ENCODE measurements at regions not wholly inside any gene's neighbourhood (a gene's known extent, or its start where the extent isn't known, plus 50 kb on each side); places are given as distances from the start of the nearest gene placed in this dataset.

GRCh38 chr2:194721227-194721626, 935.8 kb upstream of the SLC39A10 start:
- intact Hi-C loops (cut with DNase I), result no loop called here
- no peaks in the 10 kb centered on the region for H3K4me1 ChIP-seq (ENCODE audit: control insufficient read depth in 2 of 3, insufficient read depth in 2 of 3, low read depth in 1 of 3, low read length in 3 of 3)
- H3K27ac ChIP-seq (ENCODE audit: low read depth in 2 of 2, low read length in 2 of 2), result no peak overlapping the region
- FAIRE-seq, result no peak
- H3K36me3 ChIP-seq (ENCODE audit: control insufficient read depth in 2 of 3, insufficient read depth in 3 of 3, low read length in 3 of 3), result no peaks in the 10 kb centered on the region
- no peak for TF ChIP-seq CTCF (IDR thresholded peaks at IDR 0.05; ENCODE audit: borderline replicate concordance, extremely low read depth, insufficient read depth)
- H3K9me3 ChIP-seq (ENCODE audit: control insufficient read depth in 2 of 3, insufficient read depth in 1 of 3, low read length in 3 of 3), result no peaks in the 10 kb centered on the region
- DNase-seq, result no peak
- H3K9ac ChIP-seq (ENCODE audit: low read length in 3 of 3), result no peak overlapping the region
- H3K4me3 ChIP-seq (ENCODE audit: low read length in 3 of 3), result no peak overlapping the region
- no peaks in the 10 kb centered on the region for H3K27me3 ChIP-seq (ENCODE audit: control insufficient read depth, insufficient read depth, low read length)

- Histone ChIP-seq H3K9ac (ENCODE audit: low read length in 3 of 3) (no peak overlapping the region), H3K36me3 (ENCODE audit: control insufficient read depth in 2 of 3, insufficient read depth in 3 of 3, low read length in 3 of 3) (no peaks in the 10 kb centered on the region), H3K4me3 (ENCODE audit: low read length in 3 of 3) (no peak overlapping the region), H3K4me1 (ENCODE audit: control insufficient read depth in 2 of 3, insufficient read depth in 2 of 3, low read depth in 1 of 3, low read length in 3 of 3) (no peaks in the 10 kb centered on the region), H3K9me3 (ENCODE audit: control insufficient read depth in 2 of 3, insufficient read depth in 1 of 3, low read length in 3 of 3) (no peaks in the 10 kb centered on the region), H3K27me3 (ENCODE audit: control insufficient read depth, insufficient read depth, low read length) (no peaks in the 10 kb centered on the region), H3K27ac (ENCODE audit: low read depth in 2 of 2, low read length in 2 of 2) (no peak overlapping the region)
- DNase-seq (no peak), FAIRE-seq (no peak)
- no peak for TF ChIP-seq CTCF (IDR thresholded peaks at IDR 0.05; ENCODE audit: borderline replicate concordance, extremely low read depth, insufficient read depth)
- intact Hi-C loops (cut with DNase I), result no loop called here
Measured at GRCh38 chr2:194720462-194720861, 936.6 kb upstream of the SLC39A10 start.

GRCh38 chr2:194718881-194719280, 938.1 kb upstream of the SLC39A10 start:
- H3K9ac ChIP-seq (ENCODE audit: low read length in 3 of 3), result no peak overlapping the region
- H3K36me3 ChIP-seq (ENCODE audit: control insufficient read depth in 2 of 3, insufficient read depth in 3 of 3, low read length in 3 of 3), result no peaks in the 10 kb centered on the region
- no peak overlapping the region for H3K27ac ChIP-seq (ENCODE audit: low read depth in 2 of 2, low read length in 2 of 2)
- H3K4me1 ChIP-seq (ENCODE audit: control insufficient read depth in 2 of 3, insufficient read depth in 2 of 3, low read depth in 1 of 3, low read length in 3 of 3), result no peaks in the 10 kb centered on the region
- no peaks in the 10 kb centered on the region for H3K9me3 ChIP-seq (ENCODE audit: control insufficient read depth in 2 of 3, insufficient read depth in 1 of 3, low read length in 3 of 3)
- intact Hi-C loops (cut with DNase I), result no loop called here
- FAIRE-seq, result no peak
- no peak for DNase-seq
- H3K27me3 ChIP-seq (ENCODE audit: control insufficient read depth, insufficient read depth, low read length), result no peaks in the 10 kb centered on the region
- H3K4me3 ChIP-seq (ENCODE audit: low read length in 3 of 3), result no peak overlapping the region
- TF ChIP-seq CTCF (IDR thresholded peaks at IDR 0.05; ENCODE audit: borderline replicate concordance, extremely low read depth, insufficient read depth), result no peak

GRCh38 chr2:194714541-194714940, 942.5 kb upstream of the SLC39A10 start:
- no peak overlapping the region for H3K27ac ChIP-seq (ENCODE audit: low read depth in 2 of 2, low read length in 2 of 2)
- DNase-seq (no peak), FAIRE-seq (no peak)
- intact Hi-C loops (cut with DNase I), result no loop called here
- H3K9ac ChIP-seq (ENCODE audit: low read length in 3 of 3), result no peak overlapping the region
- no peaks in the 10 kb centered on the region for H3K9me3 ChIP-seq (ENCODE audit: control insufficient read depth in 2 of 3, insufficient read depth in 1 of 3, low read length in 3 of 3)
- no peaks in the 10 kb centered on the region for H3K4me1 ChIP-seq (ENCODE audit: control insufficient read depth in 2 of 3, insufficient read depth in 2 of 3, low read depth in 1 of 3, low read length in 3 of 3)
- H3K4me3 ChIP-seq (ENCODE audit: low read length in 3 of 3), result no peak overlapping the region
- H3K36me3 ChIP-seq (ENCODE audit: control insufficient read depth in 2 of 3, insufficient read depth in 3 of 3, low read length in 3 of 3), result no peaks in the 10 kb centered on the region
- TF ChIP-seq CTCF (IDR thresholded peaks at IDR 0.05; ENCODE audit: borderline replicate concordance, extremely low read depth, insufficient read depth), result no peak
- no peaks in the 10 kb centered on the region for H3K27me3 ChIP-seq (ENCODE audit: control insufficient read depth, insufficient read depth, low read length)
